Pancreas (tissue), 10 donors: ENCODE measurements at regions not wholly inside any gene's neighbourhood (a gene's known extent, or its start where the extent isn't known, plus 50 kb on each side); places are given as distances from the start of the nearest gene placed in this dataset.

Experiments
- ATAC-seq, 4 donors: fragments of 200-7000 bp; cut with Tn5 transposase; one replicate each; pipeline versions ENCODE4 v1.8.0 to v1.9.1; 2020; ENCODE audit warnings: mild to moderate bottlenecking in 4 of 4, moderate library complexity in 4 of 4
- DNase-seq, 6 donors: peaks; one replicate each; pipeline ENCODE4 v3.0.0-alpha.2; 2020
- FAIRE-seq: peaks from 2 replicates; lab custom pipeline; 2012; peaks lifted over from hg19 to GRCh38; lab: Jason Lieb, UNC
- H3K27ac ChIP-seq, 4 donors: fragments of 200-600 bp; sonication (generic); 1 replicate in 3 of 4; 2 replicates in 1 of 4; pipeline versions ENCODE4 v1.5.0 to v1.8.0; 2020
- H3K27me3 ChIP-seq, 4 donors: fragments of 200-600 bp; one replicate each; pipeline ENCODE4 v1.8.0; 2021
- H3K36me3 ChIP-seq, 3 donors: fragments of 200-600 bp; sonication (generic) in 1 of 3; one replicate each; pipeline versions ENCODE4 v1.5.0 to v1.8.0; 2020 to 2021
- H3K4me1 ChIP-seq, 3 donors: fragments of 200-600 bp; one replicate each; pipeline ENCODE4 v1.8.0; 2021
- H3K4me3 ChIP-seq, 4 donors: fragments of 200-600 bp; sonication (generic) in 2 of 4; one replicate each; pipeline versions ENCODE4 v1.5.0 to v1.8.0; 2020 to 2021
- H3K9me3 ChIP-seq, 4 donors: fragments of 200-600 bp; one replicate each; pipeline ENCODE4 v1.8.0; 2021
- CTCF ChIP-seq, 4 donors: fragments of 200-600 bp; sonication (generic) in 3 of 4; IDR thresholded peaks; one replicate each; pipeline versions ENCODE4 v1.5.0 to v1.8.0; 2021; ENCODE audit warnings: antibody characterized with exemption in 4 of 4
- WGBS, 2 donors: extraction: QIAGEN DNeasy Blood & Tissue Kit; methylation state at CpG; one replicate each; pipeline ENCODE4 v1.1.7; 2013; 5-methylcytosine and 5-hydroxymethylcytosine counted together
- intact Hi-C, 3 donors: fragments of 100-400 bp; cut with DNase I; formaldehyde crosslinking; loops; one replicate each; pipeline versions ENCODE4 v1.11.1 to v1.14.2; 2022
- donor health status: healthy with polysubstance abuse.
- donor health status: DM: no; HTN: no; CAD: no; lungs with moderate emphysema.
- donor health status: DM: no; HTN: no; CAD: no.
- donor health status: control.
- donor health status: control.
- donor health status: Bipolar disorder and iron deficiency.
- donor health status: DM: yes; HTN: yes; CAD: no.
- donor health status: DM: no; HTN: no; CAD: no.
- donor health status: DM: no; HTN: no; CAD: no.
- donor health status: DM: yes; HTN: yes; CAD: no.

DNA sequence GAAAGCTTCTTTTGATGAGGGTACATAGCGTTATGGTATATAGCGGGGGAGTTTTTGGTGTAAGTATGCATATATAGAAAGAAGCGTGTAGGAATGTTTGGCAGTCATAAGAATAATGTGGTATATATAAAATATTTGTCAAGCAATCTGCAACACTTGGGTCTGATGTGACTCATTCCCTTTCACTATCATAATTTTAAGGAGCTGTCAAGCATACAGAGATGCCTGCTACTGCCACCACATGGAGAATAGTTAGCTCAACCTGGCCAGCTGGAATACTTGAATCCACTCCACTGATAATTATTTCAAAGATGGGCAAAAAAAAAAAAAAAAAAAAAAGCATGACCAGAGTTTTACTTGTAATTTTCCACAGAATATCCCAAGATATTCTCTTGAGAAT, 559.8 kb upstream of the REG3G start:
- no peaks in the 10 kb centered on the region for H3K27me3 ChIP-seq
- ATAC-seq = no peak
- no peaks in the 10 kb centered on the region for H3K9me3 ChIP-seq
- no peak for FAIRE-seq
- no peak overlapping the region for H3K4me3 ChIP-seq
- no peaks in the 10 kb centered on the region for H3K4me1 ChIP-seq
- 75 to 79% methylated on average over 3 of the region's 3 CpGs for WGBS, 2 donors
- no peak overlapping the region for H3K27ac ChIP-seq
- no peaks in the 10 kb centered on the region for H3K36me3 ChIP-seq
- TF ChIP-seq CTCF (IDR thresholded peaks at IDR 0.05) = no peak
- intact Hi-C loops = no loop called here
- DNase-seq = no peak

- TF ChIP-seq CTCF (IDR thresholded peaks at IDR 0.05) = no peak
- FAIRE-seq (no peak), DNase-seq (no peak), ATAC-seq (no peak)
- no peaks in the 10 kb centered on the region for H3K36me3 ChIP-seq
- 76 to 85% methylated on average over 8 of the region's 8 CpGs for WGBS, 2 donors
- no peak overlapping the region for H3K4me3 ChIP-seq
- H3K27ac ChIP-seq = no peak overlapping the region
- no peaks in the 10 kb centered on the region for H3K4me1 ChIP-seq
- intact Hi-C loops = no loop called here
- no peaks in the 10 kb centered on the region for H3K9me3 ChIP-seq
- H3K27me3 ChIP-seq = no peaks in the 10 kb centered on the region
Observed at GRCh38 chr2:78476619-78477229, 548.8 kb upstream of the REG3G start.

DNA sequence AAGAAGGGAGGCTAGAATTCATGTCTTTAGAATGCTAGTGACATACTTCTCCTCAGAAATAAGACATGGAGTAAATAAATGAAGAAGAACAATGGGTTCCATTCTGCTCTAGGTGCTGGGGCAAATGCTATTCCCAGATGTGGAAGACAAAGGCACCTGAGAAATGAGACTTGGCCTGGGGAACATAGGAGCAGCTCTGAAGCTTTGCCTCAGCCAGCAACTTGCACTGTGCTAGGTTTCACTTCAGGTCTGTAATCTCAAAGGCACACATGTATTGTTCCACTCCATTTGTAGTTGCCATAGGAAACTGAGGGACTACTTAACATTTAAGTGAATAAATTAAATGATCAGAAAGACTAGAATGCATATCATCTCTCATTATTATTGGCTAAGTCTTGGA, 538.9 kb upstream of the REG3G start:
- intact Hi-C loops = no loop called here
- Histone ChIP-seq H3K4me3 (no peak overlapping the region), H3K27me3 (no peaks in the 10 kb centered on the region), H3K4me1 (no peaks in the 10 kb centered on the region), H3K27ac (no peak overlapping the region), H3K36me3 (no peaks in the 10 kb centered on the region), H3K9me3 (no peaks in the 10 kb centered on the region)
- TF ChIP-seq CTCF (IDR thresholded peaks at IDR 0.05) = no peak
- ATAC-seq = no peak
- no peak for FAIRE-seq
- no peak for DNase-seq

- intact Hi-C loops = no loop called here
- H3K4me1 ChIP-seq = no peaks in the 10 kb centered on the region
- no peak for FAIRE-seq
Observed at GRCh38 chr2:78498125-78498524, 527.4 kb upstream of the REG3G start.

More at GRCh38 chr2:78498125-78498524, 527.4 kb upstream of the REG3G start:
- Histone ChIP-seq H3K9me3 (no peaks in the 10 kb centered on the region), H3K4me3 (no peak overlapping the region), H3K36me3 (no peaks in the 10 kb centered on the region), H3K27ac (no peak overlapping the region), H3K27me3 (no peaks in the 10 kb centered on the region)
- 79 to 89% methylated on average over 8 of the region's 8 CpGs for WGBS, 2 donors
- TF ChIP-seq CTCF (IDR thresholded peaks at IDR 0.05) = no peak
- DNase-seq (peak in 1 of 6 donors; percentile 19), ATAC-seq (no peak)
